BJ (cell line): ENCODE measurements at regions not wholly inside any gene's neighbourhood (a gene's known extent, or its start where the extent isn't known, plus 50 kb on each side); places are given as distances from the start of the nearest gene placed in this dataset.

Experiments
- CTCF ChIA-PET: fragments of 350-600 bp; formaldehyde crosslinking; extraction: SDS; loops from one replicate; lab custom pipeline; 2021; ENCODE audit warnings: antibody characterized with exemption, inconsistent platforms; lab: Yijun Ruan, JAX
- POLR2A ChIA-PET: fragments of 300-600 bp; sonication (Branson Sonifier 250); formaldehyde crosslinking; extraction: SDS; loops from one replicate; lab custom pipeline; 2021; ENCODE audit warnings: antibody characterized with exemption; lab: Charles Lee
- DNase-seq: peaks from one replicate; pipeline ENCODE4 v3.0.0-alpha.2; 2011; ENCODE audit warnings: low read depth
- H3K27me3 ChIP-seq: 2 replicates; pipeline ENCODE4 v1.6.0; 2011; ENCODE audit warnings: low read length; ENCODE audit not compliant: control insufficient read depth, insufficient read depth
- H3K36me3 ChIP-seq: 2 replicates; pipeline ENCODE4 v1.5.1; 2011; ENCODE audit warnings: low read length; ENCODE audit not compliant: control insufficient read depth, insufficient read depth
- H3K4me3 ChIP-seq: 2 replicates; pipeline ENCODE4 v1.5.1; 2011; ENCODE audit warnings: low read depth, mild to moderate bottlenecking, control low read depth, low read length
- CTCF ChIP-seq: IDR thresholded peaks from 2 replicates; pipeline ENCODE4 v1.5.1; 2011; ENCODE audit warnings: low read depth, mild to moderate bottlenecking, control low read depth, inconsistent platforms, low read length, moderate library complexity; ENCODE audit not compliant: insufficient read depth

- DNase-seq = no peak
- CTCF ChIA-PET = no interaction called here
- POLR2A ChIA-PET = no interaction called here
- no peak for TF ChIP-seq CTCF
- Histone ChIP-seq H3K27me3 (no peaks in the 10 kb centered on the region), H3K4me3 (no peak overlapping the region), H3K36me3 (no peaks in the 10 kb centered on the region)
Measured at GRCh38 chr7:67764289-67764688, 767.7 kb downstream of the TYW1 start.

GRCh38 chr7:67765481-67766175, 769.0 kb downstream of the TYW1 start:
- no peak overlapping the region for H3K4me3 ChIP-seq
- no peak for DNase-seq
- H3K27me3 ChIP-seq = no peaks in the 10 kb centered on the region
- ChIA-PET POLR2A (no interaction called here), CTCF (no interaction called here)
- no peaks in the 10 kb centered on the region for H3K36me3 ChIP-seq
- no peak for TF ChIP-seq CTCF

- no peak overlapping the region for H3K4me3 ChIP-seq
- TF ChIP-seq CTCF = no peak
- CTCF ChIA-PET = no interaction called here
- POLR2A ChIA-PET = no interaction called here
- DNase-seq = no peak
- H3K36me3 ChIP-seq = no peaks in the 10 kb centered on the region
- H3K27me3 ChIP-seq = no peaks in the 10 kb centered on the region
Measured at GRCh38 chr7:67766906-67767410, 770.3 kb downstream of the TYW1 start.

- no peak overlapping the region for H3K4me3 ChIP-seq
- TF ChIP-seq CTCF = no peak
- no peaks in the 10 kb centered on the region for H3K27me3 ChIP-seq
- POLR2A ChIA-PET = no interaction called here
- CTCF ChIA-PET = no interaction called here
- no peak for DNase-seq
- H3K36me3 ChIP-seq = no peaks in the 10 kb centered on the region
Measured at GRCh38 chr7:67771846-67772605, 775.4 kb downstream of the TYW1 start.

- no peak for DNase-seq
- no peak for TF ChIP-seq CTCF
- ChIA-PET CTCF (no interaction called here), POLR2A (no interaction called here)
- Histone ChIP-seq H3K27me3 (no peaks in the 10 kb centered on the region), H3K4me3 (no peak overlapping the region), H3K36me3 (no peaks in the 10 kb centered on the region)
Measured at GRCh38 chr7:67773081-67773480, 776.4 kb downstream of the TYW1 start.
